ENCODE measurements at regions not wholly inside any gene's neighbourhood (a gene's known extent, or its start where the extent isn't known, plus 50 kb on each side); places are given as distances from the start of the nearest gene placed in this dataset.
A peak's percentile ranks its signal among the peaks of the same experiment; 100 is the strongest.

GRCh38 chrX:149274516-149275105 is 230.5 kb downstream of the IDS start:
- peak; percentile 61 for DNase-seq (ENCODE audit: low read depth)

GRCh38 chrX:149272690-149273463 is 232.2 kb downstream of the IDS start:
- DNase-seq (ENCODE audit: low read depth) = no peak

GRCh38 chrX:149267878-149268813 is 237.0 kb downstream of the IDS start:
- DNase-seq (ENCODE audit: low read depth) = no peak

- no peak for DNase-seq (ENCODE audit: low read depth)
Measured at GRCh38 chrX:149262086-149262485, 243.0 kb downstream of the IDS start.

GRCh38 chrX:149259241-149259640 is 245.9 kb downstream of the IDS start:
- DNase-seq (ENCODE audit: low read depth) = peak; percentile 35

- no peak for DNase-seq (ENCODE audit: low read depth)
Measured at GRCh38 chrX:149255860-149256259, 249.2 kb downstream of the IDS start.

- peak; percentile 79 for DNase-seq (ENCODE audit: low read depth)
Measured at GRCh38 chrX:149248073-149248625, 257.0 kb downstream of the IDS start.

- DNase-seq (ENCODE audit: low read depth) = no peak
Measured at GRCh38 chrX:149230689-149231088, 274.4 kb downstream of the IDS start.

- DNase-seq (ENCODE audit: low read depth) = no peak
Measured at GRCh38 chrX:149223854-149224253, 281.3 kb downstream of the IDS start.

- peak; percentile 1 for DNase-seq (ENCODE audit: low read depth)
Measured at GRCh38 chrX:149222040-149222439, 283.1 kb downstream of the IDS start.

GRCh38 chrX:149221230-149221629 is 283.9 kb downstream of the IDS start:
- DNase-seq (ENCODE audit: low read depth) = no peak

- no peak for DNase-seq (ENCODE audit: low read depth)
Measured at GRCh38 chrX:149213264-149213663, 291.8 kb downstream of the IDS start.

GRCh38 chrX:149208307-149208706 is 296.8 kb downstream of the IDS start:
- no peak for DNase-seq (ENCODE audit: low read depth)

- no peak for DNase-seq (ENCODE audit: low read depth)
Measured at GRCh38 chrX:149207518-149207917, 297.6 kb downstream of the IDS start.

GRCh38 chrX:149205937-149206336 is 299.2 kb downstream of the IDS start:
- DNase-seq (ENCODE audit: low read depth) = no peak

GRCh38 chrX:149205081-149205480 is 300.0 kb downstream of the IDS start:
- DNase-seq (ENCODE audit: low read depth) = no peak

GRCh38 chrX:149199734-149200133 is 305.4 kb downstream of the IDS start:
- DNase-seq (ENCODE audit: low read depth) = no peak

- DNase-seq (ENCODE audit: low read depth) = no peak
Measured at GRCh38 chrX:149198980-149199732, 305.9 kb downstream of the IDS start.

- DNase-seq (ENCODE audit: low read depth) = peak; percentile 51
Measured at GRCh38 chrX:149185087-149185486, 320.0 kb downstream of the IDS start.

- DNase-seq (ENCODE audit: low read depth) = no peak
Measured at GRCh38 chrX:149161435-149162088, 343.5 kb downstream of the IDS start.

GRCh38 chrX:149157976-149158375 is 347.1 kb downstream of the IDS start:
- no peak for DNase-seq (ENCODE audit: low read depth)
